Stimulated activated naive CD4-positive, alpha-beta T cell (primary cell): ENCODE measurements at regions not wholly inside any gene's neighbourhood (a gene's known extent, or its start where the extent isn't known, plus 50 kb on each side); places are given as distances from the start of the nearest gene placed in this dataset.

Source experiments
- DNase-seq, 6 experiments: peaks; one replicate each; lab custom pipeline; 2025; lab: John Stamatoyannopoulos, UW

- DNase-seq = no peak
Observed at GRCh38 chr9:630817-631216, 210.7 kb upstream of the DMRT1 start.

GRCh38 chr9:631596-631995, 209.9 kb upstream of the DMRT1 start:
- DNase-seq = no peak

GRCh38 chr9:633461-633860, 208.0 kb upstream of the DMRT1 start:
- DNase-seq = no peak

- DNase-seq = no peak
Observed at GRCh38 chr9:636931-637591, 204.4 kb upstream of the DMRT1 start.

GRCh38 chr9:638152-638551, 203.3 kb upstream of the DMRT1 start:
- DNase-seq = no peak

- DNase-seq = peak in 2 of 6 experiments; percentile 3 to 6
Observed at GRCh38 chr9:642014-642413, 199.5 kb upstream of the DMRT1 start.

- no peak for DNase-seq
Observed at GRCh38 chr9:643966-644365, 197.5 kb upstream of the DMRT1 start.

- no peak for DNase-seq
Observed at GRCh38 chr9:647522-647921, 194.0 kb upstream of the DMRT1 start.

GRCh38 chr9:649128-650074, 192.1 kb upstream of the DMRT1 start:
- DNase-seq = no peak

- peak in 1 of 6 experiments; percentile 13 for DNase-seq
Observed at GRCh38 chr9:650362-650761, 191.1 kb upstream of the DMRT1 start.

- DNase-seq = no peak
Observed at GRCh38 chr9:651371-651770, 190.1 kb upstream of the DMRT1 start.

- no peak for DNase-seq
Observed at GRCh38 chr9:652914-653313, 188.6 kb upstream of the DMRT1 start.

GRCh38 chr9:653421-653820, 188.1 kb upstream of the DMRT1 start:
- no peak for DNase-seq

- no peak for DNase-seq
Observed at GRCh38 chr9:653856-654387, 187.6 kb upstream of the DMRT1 start.

- DNase-seq = no peak
Observed at GRCh38 chr9:655875-656274, 185.6 kb upstream of the DMRT1 start.

- no peak for DNase-seq
Observed at GRCh38 chr9:656926-657568, 184.4 kb upstream of the DMRT1 start.

- DNase-seq = no peak
Observed at GRCh38 chr9:659286-659685, 182.2 kb upstream of the DMRT1 start.

- no peak for DNase-seq
Observed at GRCh38 chr9:660227-660626, 181.3 kb upstream of the DMRT1 start.

- DNase-seq = no peak
Observed at GRCh38 chr9:663541-663940, 178.0 kb upstream of the DMRT1 start.

GRCh38 chr9:665296-665695, 176.2 kb upstream of the DMRT1 start:
- no peak for DNase-seq

GRCh38 chr9:671997-672396, 169.5 kb upstream of the DMRT1 start:
- no peak for DNase-seq

GRCh38 chr9:672851-673250, 168.6 kb upstream of the DMRT1 start:
- DNase-seq = no peak
